ENCODE measurements at regions not wholly inside any gene's neighbourhood (a gene's known extent, or its start where the extent isn't known, plus 50 kb on each side); places are given as distances from the start of the nearest gene placed in this dataset.

DNA sequence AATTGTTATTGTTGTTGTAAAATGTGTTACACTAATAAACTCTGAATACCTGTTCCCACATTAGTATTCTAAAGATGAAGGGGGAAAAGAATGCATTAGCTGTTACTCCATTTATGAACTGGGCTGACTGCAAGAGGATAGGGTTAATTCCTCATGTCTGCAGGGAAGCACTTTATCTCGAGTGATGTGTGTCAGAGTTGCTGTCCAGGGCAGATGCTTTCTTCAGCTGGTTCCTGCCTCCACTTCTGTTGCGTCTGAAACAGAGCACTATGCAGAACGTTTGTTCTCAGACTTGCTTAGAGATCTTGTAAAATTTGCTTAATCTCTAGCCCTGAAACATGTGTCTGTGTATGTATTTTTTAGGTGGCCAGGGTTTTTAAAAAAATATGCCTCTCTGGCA lies 318.8 kb downstream of the SPRY2 start:
- H3K4me1 Mint-ChIP-seq: no peaks in the 10 kb centered on the region
- no peaks in the 10 kb centered on the region for H3K27me3 Mint-ChIP-seq
- peaks cover 7% of the 10 kb centered on the region for H3K9me3 Mint-ChIP-seq
- H3K36me3 Mint-ChIP-seq (ENCODE audit: insufficient read depth): peaks cover 1% of the 10 kb centered on the region
- no peak overlapping the region for H3K4me3 Mint-ChIP-seq
- DNase-seq (ENCODE audit: low spot score in 2 of 2) (no peak), ATAC-seq (replicated peaks; ENCODE audit: extremely low read depth, poor library complexity, severe bottlenecking) (no peak)
- H3K27ac Mint-ChIP-seq (ENCODE audit: low read depth): no peak overlapping the region

DNA sequence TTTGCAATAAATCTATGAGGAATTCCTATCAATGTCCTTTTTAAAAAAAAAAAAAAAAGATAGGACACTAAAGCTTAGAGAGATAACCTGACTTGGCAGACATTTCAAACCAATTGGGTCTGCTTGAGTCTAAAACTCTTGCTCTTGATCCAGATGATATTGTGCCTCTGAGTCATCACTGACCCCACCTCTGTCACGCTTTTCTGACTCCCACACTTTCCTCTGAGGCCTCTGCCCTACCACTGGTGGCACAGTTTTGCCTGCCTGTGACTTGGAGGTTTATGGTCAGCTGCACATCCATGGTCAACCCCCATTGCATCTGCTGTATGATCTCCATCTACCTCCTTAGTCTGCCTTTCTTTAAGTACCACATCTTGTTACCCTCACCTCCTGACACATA lies 328.7 kb downstream of the SPRY2 start:
- no peak overlapping the region for H3K27ac Mint-ChIP-seq (ENCODE audit: low read depth)
- ATAC-seq (replicated peaks; ENCODE audit: extremely low read depth, poor library complexity, severe bottlenecking): no peak

GRCh38 chr13:80011448-80012212 lies 329.3 kb downstream of the SPRY2 start:
- ATAC-seq (replicated peaks; ENCODE audit: extremely low read depth, poor library complexity, severe bottlenecking) (no peak), DNase-seq (ENCODE audit: low spot score in 2 of 2) (no peak)
- Mint-ChIP-seq H3K27me3 (no peaks in the 10 kb centered on the region), H3K27ac (ENCODE audit: low read depth) (no peak overlapping the region), H3K9me3 (peaks cover 10% of the 10 kb centered on the region), H3K36me3 (ENCODE audit: insufficient read depth) (peaks cover 2% of the 10 kb centered on the region), H3K4me1 (no peaks in the 10 kb centered on the region), H3K4me3 (no peak overlapping the region)

More for the DNA sequence above, 328.7 kb downstream of the SPRY2 start:
- Mint-ChIP-seq H3K36me3 (ENCODE audit: insufficient read depth) (peaks cover 4% of the 10 kb centered on the region), H3K27me3 (no peaks in the 10 kb centered on the region), H3K4me1 (no peaks in the 10 kb centered on the region), H3K4me3 (no peak overlapping the region), H3K9me3 (peaks cover 15% of the 10 kb centered on the region)
- DNase-seq (ENCODE audit: low spot score in 2 of 2): no peak

- Mint-ChIP-seq H3K27me3 (no peaks in the 10 kb centered on the region), H3K36me3 (ENCODE audit: insufficient read depth) (peaks cover 2% of the 10 kb centered on the region), H3K27ac (ENCODE audit: low read depth) (no peak overlapping the region), H3K4me3 (no peak overlapping the region), H3K9me3 (peaks cover 10% of the 10 kb centered on the region), H3K4me1 (no peaks in the 10 kb centered on the region)
- DNase-seq (ENCODE audit: low spot score in 2 of 2): no peak
- no peak for ATAC-seq (replicated peaks; ENCODE audit: extremely low read depth, poor library complexity, severe bottlenecking)
Measured at GRCh38 chr13:80010846-80011245, 330.1 kb downstream of the SPRY2 start.

DNA sequence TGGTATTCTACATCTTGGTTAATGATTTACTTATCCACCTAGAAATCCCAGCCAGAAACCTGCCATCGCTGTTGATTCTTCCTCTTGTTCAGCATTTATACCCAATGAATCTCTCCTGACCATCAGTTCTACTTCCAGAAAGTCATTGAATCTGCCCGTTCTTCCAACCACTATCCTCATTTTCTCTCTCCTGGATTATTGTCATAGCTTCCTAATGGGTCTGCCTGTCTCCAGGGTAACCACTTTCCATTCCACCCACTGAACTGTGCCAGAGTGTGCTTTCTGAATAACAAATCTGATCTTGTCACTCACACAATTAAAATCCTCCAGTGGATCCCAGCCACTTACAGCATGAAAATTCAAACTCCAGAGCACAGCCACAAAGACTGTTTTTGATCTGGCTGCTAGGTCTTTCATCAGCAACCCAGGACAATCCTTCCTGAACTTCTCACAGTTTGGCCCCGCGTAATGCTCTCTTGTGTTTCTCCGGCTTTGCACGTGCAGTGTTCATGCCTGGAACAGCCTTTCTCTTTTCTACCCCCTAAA lies 330.6 kb downstream of the SPRY2 start:
- H3K9me3 Mint-ChIP-seq: peaks cover 10% of the 10 kb centered on the region
- no peak for ATAC-seq (replicated peaks; ENCODE audit: extremely low read depth, poor library complexity, severe bottlenecking)
- H3K27me3 Mint-ChIP-seq: no peaks in the 10 kb centered on the region
- no peak for DNase-seq (ENCODE audit: low spot score in 2 of 2)
- peaks cover 2% of the 10 kb centered on the region for H3K36me3 Mint-ChIP-seq (ENCODE audit: insufficient read depth)
- H3K27ac Mint-ChIP-seq (ENCODE audit: low read depth): no peak overlapping the region
- no peak overlapping the region for H3K4me3 Mint-ChIP-seq
- H3K4me1 Mint-ChIP-seq: no peaks in the 10 kb centered on the region

DNA sequence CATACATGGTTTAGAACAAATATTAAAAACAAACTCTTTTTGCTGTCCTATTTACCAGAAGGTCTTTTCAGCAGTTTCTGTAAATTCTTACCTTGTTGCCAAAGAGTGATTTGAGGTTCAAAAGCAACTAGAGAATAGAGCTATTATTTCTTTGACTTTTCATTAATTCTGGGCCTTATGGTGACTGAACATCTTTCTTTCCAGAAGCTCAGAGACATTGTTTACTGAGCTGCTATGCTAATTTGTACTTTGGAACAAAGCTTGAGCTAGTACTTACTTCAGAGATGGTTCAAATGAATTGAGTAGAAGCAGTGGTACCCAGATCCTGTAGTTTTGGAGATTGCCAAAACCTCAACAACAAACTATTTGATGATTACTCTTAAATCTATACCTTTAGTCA lies 331.2 kb downstream of the SPRY2 start:
- Mint-ChIP-seq H3K27me3 (no peaks in the 10 kb centered on the region), H3K27ac (ENCODE audit: low read depth) (no peak overlapping the region), H3K4me3 (no peak overlapping the region), H3K9me3 (peaks cover 10% of the 10 kb centered on the region), H3K4me1 (no peaks in the 10 kb centered on the region), H3K36me3 (ENCODE audit: insufficient read depth) (peaks cover 2% of the 10 kb centered on the region)
- DNase-seq (ENCODE audit: low spot score in 2 of 2) (no peak), ATAC-seq (replicated peaks; ENCODE audit: extremely low read depth, poor library complexity, severe bottlenecking) (no peak)

GRCh38 chr13:80006940-80007339 lies 334.0 kb downstream of the SPRY2 start:
- no peak overlapping the region for H3K4me3 Mint-ChIP-seq
- peaks cover 3% of the 10 kb centered on the region for H3K9me3 Mint-ChIP-seq
- no peaks in the 10 kb centered on the region for H3K27me3 Mint-ChIP-seq
- H3K27ac Mint-ChIP-seq (ENCODE audit: low read depth): no peak overlapping the region
- ATAC-seq (replicated peaks; ENCODE audit: extremely low read depth, poor library complexity, severe bottlenecking) (no peak), DNase-seq (ENCODE audit: low spot score in 2 of 2) (no peak)
- no peaks in the 10 kb centered on the region for H3K4me1 Mint-ChIP-seq
- no peaks in the 10 kb centered on the region for H3K36me3 Mint-ChIP-seq (ENCODE audit: insufficient read depth)

GRCh38 chr13:80001510-80001842 lies 339.4 kb downstream of the SPRY2 start:
- no peak overlapping the region for H3K27ac Mint-ChIP-seq (ENCODE audit: low read depth)
- H3K4me3 Mint-ChIP-seq: no peak overlapping the region
- H3K9me3 Mint-ChIP-seq: no peaks in the 10 kb centered on the region
- ATAC-seq (replicated peaks; ENCODE audit: extremely low read depth, poor library complexity, severe bottlenecking) (no peak), DNase-seq (ENCODE audit: low spot score in 2 of 2) (no peak)
- H3K36me3 Mint-ChIP-seq (ENCODE audit: insufficient read depth): no peaks in the 10 kb centered on the region
- H3K27me3 Mint-ChIP-seq: no peaks in the 10 kb centered on the region
- no peaks in the 10 kb centered on the region for H3K4me1 Mint-ChIP-seq

DNA sequence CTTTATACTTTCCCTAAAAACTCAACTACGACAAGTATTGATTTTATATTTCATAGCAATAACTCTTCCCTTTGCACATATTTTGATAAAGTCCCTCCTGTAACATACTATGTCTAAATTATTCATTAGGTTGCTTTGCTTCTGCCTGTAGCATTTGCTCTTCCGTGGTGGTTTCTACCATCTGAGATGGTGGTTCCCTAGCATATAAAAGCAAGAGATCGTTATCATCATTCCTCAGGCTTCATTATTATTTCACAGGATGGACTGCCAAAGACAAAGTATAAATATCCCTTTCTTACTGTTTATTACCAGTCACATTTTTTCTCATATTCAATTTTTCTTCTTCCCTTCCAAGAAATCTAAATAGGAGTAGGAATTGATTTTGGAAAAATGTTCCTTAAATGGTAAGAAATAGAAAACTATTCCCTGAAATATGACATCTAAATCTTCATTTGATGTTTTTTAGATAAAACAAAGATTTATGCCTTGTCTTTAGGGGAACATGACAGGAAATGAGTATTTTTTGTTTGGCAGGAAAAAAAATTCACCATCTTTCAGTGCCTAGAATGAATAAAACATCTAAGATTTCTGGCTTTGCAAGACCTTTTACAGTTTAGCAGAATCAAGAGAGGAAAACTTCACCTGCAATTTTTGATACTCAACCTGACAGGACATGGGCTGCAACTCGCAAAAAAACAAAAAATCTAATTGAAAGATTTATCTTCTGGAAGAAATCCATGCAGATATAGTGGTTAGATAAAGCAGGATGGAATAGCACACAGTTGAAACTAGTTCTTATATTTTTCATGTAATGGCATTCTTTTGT lies 340.0 kb downstream of the SPRY2 start:
- no peaks in the 10 kb centered on the region for H3K9me3 Mint-ChIP-seq
- no peak overlapping the region for H3K27ac Mint-ChIP-seq (ENCODE audit: low read depth)
- no peak overlapping the region for H3K4me3 Mint-ChIP-seq
- H3K4me1 Mint-ChIP-seq: no peaks in the 10 kb centered on the region
- DNase-seq (ENCODE audit: low spot score in 2 of 2) (no peak), ATAC-seq (replicated peaks; ENCODE audit: extremely low read depth, poor library complexity, severe bottlenecking) (no peak)
- H3K36me3 Mint-ChIP-seq (ENCODE audit: insufficient read depth): no peaks in the 10 kb centered on the region
- H3K27me3 Mint-ChIP-seq: no peaks in the 10 kb centered on the region

GRCh38 chr13:79999601-80000000 lies 341.3 kb downstream of the SPRY2 start:
- ATAC-seq (replicated peaks; ENCODE audit: extremely low read depth, poor library complexity, severe bottlenecking): no peak
- peaks cover 4% of the 10 kb centered on the region for H3K9me3 Mint-ChIP-seq

GRCh38 chr13:79998381-79998880 lies 342.5 kb downstream of the SPRY2 start:
- H3K9me3 Mint-ChIP-seq: peaks cover 4% of the 10 kb centered on the region
- H3K4me1 Mint-ChIP-seq: no peaks in the 10 kb centered on the region
- ATAC-seq (replicated peaks; ENCODE audit: extremely low read depth, poor library complexity, severe bottlenecking): no peak
- no peak overlapping the region for H3K4me3 Mint-ChIP-seq
- DNase-seq (ENCODE audit: low spot score in 2 of 2): no peak
- H3K27me3 Mint-ChIP-seq: no peaks in the 10 kb centered on the region
- no peaks in the 10 kb centered on the region for H3K36me3 Mint-ChIP-seq (ENCODE audit: insufficient read depth)
- no peak overlapping the region for H3K27ac Mint-ChIP-seq (ENCODE audit: low read depth)

More at GRCh38 chr13:79999601-80000000, 341.3 kb downstream of the SPRY2 start:
- H3K36me3 Mint-ChIP-seq (ENCODE audit: insufficient read depth): no peaks in the 10 kb centered on the region
- no peak for DNase-seq (ENCODE audit: low spot score in 2 of 2)
- no peaks in the 10 kb centered on the region for H3K27me3 Mint-ChIP-seq
- H3K27ac Mint-ChIP-seq (ENCODE audit: low read depth): no peak overlapping the region
- H3K4me1 Mint-ChIP-seq: no peaks in the 10 kb centered on the region
- no peak overlapping the region for H3K4me3 Mint-ChIP-seq

DNA sequence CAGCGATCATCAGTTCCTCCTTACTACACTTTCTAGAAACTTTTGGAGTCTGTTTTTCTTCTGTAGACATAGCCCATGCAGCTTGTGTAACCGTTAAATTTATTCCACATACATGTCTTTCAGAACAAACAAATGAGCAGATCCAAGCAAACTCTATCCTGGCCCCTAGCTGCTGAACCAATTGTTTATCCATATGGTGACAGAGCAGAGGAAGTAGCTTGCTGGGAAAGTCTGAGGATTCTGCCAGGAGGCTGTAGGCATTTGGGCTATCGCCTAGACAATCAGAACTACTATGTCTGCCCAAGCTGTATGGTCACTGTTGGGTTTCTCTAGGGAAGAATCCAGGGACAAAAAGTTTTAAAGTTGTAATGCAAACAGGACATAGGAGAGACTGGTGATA lies 343.7 kb downstream of the SPRY2 start:
- DNase-seq (ENCODE audit: low spot score in 2 of 2): no peak
- H3K27ac Mint-ChIP-seq (ENCODE audit: low read depth): no peak overlapping the region
- no peaks in the 10 kb centered on the region for H3K36me3 Mint-ChIP-seq (ENCODE audit: insufficient read depth)
- H3K27me3 Mint-ChIP-seq: no peaks in the 10 kb centered on the region
- no peak overlapping the region for H3K4me3 Mint-ChIP-seq
- ATAC-seq (replicated peaks; ENCODE audit: extremely low read depth, poor library complexity, severe bottlenecking): no peak
- H3K4me1 Mint-ChIP-seq: no peaks in the 10 kb centered on the region
- H3K9me3 Mint-ChIP-seq: peaks cover 4% of the 10 kb centered on the region

- no peak for ATAC-seq (replicated peaks; ENCODE audit: extremely low read depth, poor library complexity, severe bottlenecking)
- Mint-ChIP-seq H3K36me3 (ENCODE audit: insufficient read depth) (no peaks in the 10 kb centered on the region), H3K27ac (ENCODE audit: low read depth) (no peak overlapping the region), H3K4me1 (no peaks in the 10 kb centered on the region), H3K27me3 (no peaks in the 10 kb centered on the region), H3K9me3 (peaks cover 5% of the 10 kb centered on the region), H3K4me3 (no peak overlapping the region)
- no peak for DNase-seq (ENCODE audit: low spot score in 2 of 2)
Measured at GRCh38 chr13:79995334-79995733, 345.6 kb downstream of the SPRY2 start.

Data from central memory CD8-positive, alpha-beta T cell (primary cell).